Memory B cell (primary cell): ENCODE measurements at regions not wholly inside any gene's neighbourhood (a gene's known extent, or its start where the extent isn't known, plus 50 kb on each side); places are given as distances from the start of the nearest gene placed in this dataset.

Source experiments
- ATAC-seq: fragments of 150-1000 bp; cut with Tn5 transposase; 2 replicates; pipeline ENCODE4 v1.10.0; 2021; ENCODE audit warnings: low read depth, mild to moderate bottlenecking, moderate library complexity
- DNase-seq, 2 donors: peaks; one replicate each; pipeline ENCODE4 v3.0.0; 2022; ENCODE audit warnings: low spot score in 2 of 2
- H3K27ac Mint-ChIP-seq: one replicate; pipeline ENCODE4 v1.8.0; 2022; ENCODE audit warnings: mild to moderate bottlenecking, moderate library complexity, mixed read lengths
- H3K27me3 Mint-ChIP-seq: one replicate; pipeline ENCODE4 v1.8.0; 2022; ENCODE audit warnings: mixed read lengths
- H3K36me3 Mint-ChIP-seq: one replicate; pipeline ENCODE4 v1.8.0; 2022; ENCODE audit warnings: mild to moderate bottlenecking, mixed read lengths
- H3K4me1 Mint-ChIP-seq: one replicate; pipeline ENCODE4 v1.8.0; 2022; ENCODE audit warnings: mixed read lengths
- H3K4me3 Mint-ChIP-seq: one replicate; pipeline ENCODE4 v1.8.0; 2022; ENCODE audit warnings: mild to moderate bottlenecking, moderate library complexity, mixed read lengths
- H3K9me3 Mint-ChIP-seq: one replicate; pipeline ENCODE4 v1.8.0; 2022; ENCODE audit warnings: mixed read lengths

DNA sequence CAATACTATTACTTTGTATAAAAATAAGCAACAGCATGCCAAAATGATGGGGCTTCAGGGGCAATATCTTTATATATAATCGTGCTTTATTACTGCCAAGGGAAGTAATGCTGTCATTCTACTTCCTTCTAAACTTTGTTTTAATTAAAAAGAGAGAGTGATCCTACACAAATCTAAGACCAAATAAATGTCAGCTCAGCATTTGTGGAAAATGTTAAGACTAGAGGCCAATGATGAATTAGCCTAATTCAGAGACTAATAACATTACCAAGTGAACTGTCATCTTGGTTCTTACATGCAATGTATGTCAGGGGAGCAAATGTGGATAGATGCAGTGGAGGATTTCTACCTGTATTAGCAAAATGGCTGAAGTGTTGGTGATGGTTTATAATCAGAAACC lies 166.4 kb upstream of the PTCHD1 start:
- Mint-ChIP-seq H3K4me1 (no peaks in the 10 kb centered on the region), H3K4me3 (no peak overlapping the region), H3K27me3 (no peaks in the 10 kb centered on the region), H3K9me3 (no peaks in the 10 kb centered on the region), H3K36me3 (no peaks in the 10 kb centered on the region), H3K27ac (no peak overlapping the region)
- ATAC-seq: no peak
- no peak for DNase-seq

DNA sequence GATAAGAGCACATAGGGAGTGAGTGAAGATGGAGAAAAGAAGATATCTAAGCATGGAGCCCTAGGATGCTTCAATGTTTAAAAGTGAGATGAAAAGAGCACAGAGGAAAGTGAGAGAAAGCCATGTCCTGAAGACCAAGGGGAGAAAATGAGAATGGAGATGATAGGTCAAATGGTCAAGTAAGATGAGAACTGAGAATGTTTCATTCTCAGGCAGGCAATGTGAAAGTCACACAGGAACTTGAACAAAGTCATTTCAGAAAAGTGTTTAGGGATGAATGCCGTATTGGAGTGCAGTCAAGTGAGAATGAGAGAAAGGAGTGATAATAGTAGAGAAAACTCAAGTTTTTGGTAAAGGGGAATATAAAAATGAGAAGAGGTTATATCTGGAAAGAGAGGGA lies 148.7 kb upstream of the PTCHD1 start:
- Mint-ChIP-seq H3K27me3 (no peaks in the 10 kb centered on the region), H3K36me3 (no peaks in the 10 kb centered on the region), H3K9me3 (no peaks in the 10 kb centered on the region), H3K4me1 (no peaks in the 10 kb centered on the region), H3K27ac (no peak overlapping the region), H3K4me3 (no peak overlapping the region)
- no peak for ATAC-seq
- no peak for DNase-seq

DNA sequence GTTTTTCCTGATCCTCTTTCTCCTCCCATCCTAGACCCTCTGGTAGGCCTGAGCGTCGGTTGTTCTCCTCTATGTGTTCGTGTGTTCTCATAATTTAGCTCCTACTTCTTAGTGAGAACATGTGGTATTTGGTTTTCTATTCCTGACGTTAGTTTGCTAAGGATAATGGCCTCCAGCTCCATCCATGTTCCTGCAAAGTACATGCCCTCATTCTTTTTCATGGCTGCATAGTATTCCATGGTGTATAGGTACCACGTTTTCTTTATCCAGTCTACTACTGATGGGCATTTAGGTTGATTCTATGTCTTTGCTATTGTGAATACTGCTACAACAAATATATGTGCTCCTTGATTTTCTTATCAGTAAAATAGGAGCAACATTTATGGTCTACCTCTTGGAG lies 146.8 kb upstream of the PTCHD1 start:
- H3K36me3 Mint-ChIP-seq: no peaks in the 10 kb centered on the region
- ATAC-seq (no peak), DNase-seq (no peak)
- H3K27me3 Mint-ChIP-seq: no peaks in the 10 kb centered on the region
- H3K4me3 Mint-ChIP-seq: no peak overlapping the region
- H3K9me3 Mint-ChIP-seq: no peaks in the 10 kb centered on the region
- H3K4me1 Mint-ChIP-seq: no peaks in the 10 kb centered on the region
- no peak overlapping the region for H3K27ac Mint-ChIP-seq

DNA sequence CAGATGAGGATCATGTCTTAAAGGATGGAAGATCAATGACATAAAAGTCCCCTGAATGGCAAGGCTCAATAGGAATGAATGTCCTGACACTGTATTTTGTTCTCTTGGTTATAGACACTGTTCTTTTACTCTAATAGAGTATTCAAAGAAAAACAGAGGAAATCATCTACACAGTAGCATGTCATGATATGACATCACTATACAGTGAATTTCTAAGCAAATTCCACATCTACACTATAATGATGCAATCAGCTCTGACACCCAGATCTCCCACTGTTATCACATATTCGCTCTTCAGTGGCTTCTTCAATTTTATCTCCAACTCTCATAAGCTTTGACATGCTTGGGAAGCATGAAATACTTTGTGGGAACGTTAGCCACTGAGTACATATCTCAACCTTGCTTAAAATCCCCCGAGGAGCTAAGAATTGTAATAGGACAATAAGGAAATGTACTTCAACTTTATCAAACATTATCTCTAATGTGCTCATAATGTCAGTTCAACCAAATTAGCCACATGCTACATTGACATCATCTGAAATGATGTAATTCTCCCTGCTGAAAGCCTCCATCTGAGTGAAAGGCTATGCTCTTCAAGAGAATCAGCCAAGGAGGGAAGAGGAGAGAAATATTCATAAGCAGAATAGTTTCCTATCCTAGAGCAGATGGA lies 139.6 kb upstream of the PTCHD1 start:
- H3K9me3 Mint-ChIP-seq: no peaks in the 10 kb centered on the region
- no peak overlapping the region for H3K4me3 Mint-ChIP-seq
- DNase-seq (no peak), ATAC-seq (no peak)
- no peak overlapping the region for H3K27ac Mint-ChIP-seq
- no peaks in the 10 kb centered on the region for H3K36me3 Mint-ChIP-seq
- no peaks in the 10 kb centered on the region for H3K4me1 Mint-ChIP-seq
- no peaks in the 10 kb centered on the region for H3K27me3 Mint-ChIP-seq

DNA sequence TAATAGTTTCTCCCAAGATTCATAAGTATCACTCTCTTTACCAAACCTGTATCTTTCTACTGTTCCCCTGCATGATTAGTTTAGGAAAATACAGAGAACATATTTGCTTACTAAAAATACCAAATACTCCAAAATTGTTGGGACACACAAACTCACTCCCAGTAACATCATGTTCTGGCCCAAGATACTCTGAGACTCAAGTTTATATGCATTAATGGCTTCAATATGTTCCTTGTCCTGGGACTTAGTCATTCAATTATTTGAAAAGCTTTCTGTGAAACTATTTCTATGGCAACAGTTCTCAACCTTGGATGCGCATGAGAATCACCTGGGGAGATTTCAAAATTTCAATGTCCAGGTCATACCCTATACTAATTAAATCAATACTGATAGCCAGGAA lies 138.9 kb upstream of the PTCHD1 start:
- Mint-ChIP-seq H3K9me3 (no peaks in the 10 kb centered on the region), H3K27ac (no peak overlapping the region), H3K4me3 (no peak overlapping the region), H3K36me3 (no peaks in the 10 kb centered on the region), H3K27me3 (no peaks in the 10 kb centered on the region), H3K4me1 (no peaks in the 10 kb centered on the region)
- DNase-seq: no peak
- ATAC-seq: no peak

DNA sequence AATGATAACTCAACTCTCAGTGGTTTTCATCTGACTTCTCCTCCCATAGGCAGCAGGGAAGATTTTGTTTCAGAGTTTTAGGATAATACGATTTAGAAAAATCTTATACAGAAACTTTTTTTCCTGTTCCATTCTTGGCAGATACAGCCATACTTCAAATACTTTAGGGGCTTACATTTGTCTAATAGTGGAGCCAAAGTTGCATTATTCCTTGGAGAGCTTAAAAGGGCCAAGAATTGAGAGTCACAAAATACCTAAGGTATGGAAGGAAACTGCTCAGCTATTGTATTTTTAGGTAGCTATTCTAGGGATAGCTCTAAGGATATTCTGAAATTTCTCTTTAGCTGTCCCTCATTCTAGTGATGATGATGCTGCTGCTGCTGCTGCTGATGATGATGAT lies 132.9 kb upstream of the PTCHD1 start:
- ATAC-seq: no peak
- H3K9me3 Mint-ChIP-seq: no peaks in the 10 kb centered on the region
- DNase-seq: no peak

DNA sequence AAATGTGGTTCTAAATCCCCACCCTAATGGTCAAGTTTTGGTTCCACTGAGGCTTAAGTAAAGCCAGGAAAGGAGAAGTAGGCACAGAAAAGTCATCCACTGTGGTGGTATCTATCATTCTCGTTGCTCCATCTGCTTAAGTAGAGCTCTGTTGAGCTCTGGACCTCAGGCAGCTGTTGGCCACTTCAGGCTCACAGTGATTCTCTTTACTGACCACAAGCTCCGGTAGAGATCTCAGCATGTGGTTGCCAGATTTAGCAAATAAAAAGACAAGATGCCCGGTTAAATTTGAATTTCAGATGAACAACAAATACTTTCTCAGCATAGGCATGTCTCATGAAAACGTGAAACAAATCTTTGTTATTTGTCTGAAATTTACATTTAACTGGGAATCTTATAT lies 132.3 kb upstream of the PTCHD1 start:
- H3K9me3 Mint-ChIP-seq: no peaks in the 10 kb centered on the region
- H3K27ac Mint-ChIP-seq: no peak overlapping the region
- H3K4me3 Mint-ChIP-seq: no peak overlapping the region
- no peaks in the 10 kb centered on the region for H3K36me3 Mint-ChIP-seq
- no peaks in the 10 kb centered on the region for H3K4me1 Mint-ChIP-seq
- ATAC-seq: no peak
- H3K27me3 Mint-ChIP-seq: no peaks in the 10 kb centered on the region
- DNase-seq: no peak

More for the DNA sequence above, 132.9 kb upstream of the PTCHD1 start:
- Mint-ChIP-seq H3K36me3 (no peaks in the 10 kb centered on the region), H3K4me1 (no peaks in the 10 kb centered on the region), H3K27ac (no peak overlapping the region), H3K27me3 (no peaks in the 10 kb centered on the region), H3K4me3 (no peak overlapping the region)

DNA sequence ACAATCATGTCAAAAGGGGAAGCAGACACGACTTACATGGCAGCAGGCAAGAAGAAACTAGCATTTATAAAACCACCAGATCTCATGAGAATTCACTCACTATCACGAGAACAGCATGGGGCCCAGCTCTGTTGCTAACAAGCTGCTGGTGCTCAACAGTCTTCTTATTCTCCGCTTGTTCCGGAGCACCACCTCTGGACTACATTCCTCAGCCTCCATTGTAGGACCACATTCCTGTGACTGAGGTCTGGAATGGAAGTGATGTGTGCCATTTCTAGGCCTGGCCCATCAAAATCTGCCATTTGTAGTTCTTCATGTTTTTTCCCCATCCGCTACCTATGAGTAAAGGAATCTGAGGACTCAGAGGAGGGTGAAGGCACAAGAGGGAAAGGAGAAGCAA lies 111.5 kb upstream of the PTCHD1 start:
- no peak for ATAC-seq
- H3K4me1 Mint-ChIP-seq: no peaks in the 10 kb centered on the region
- H3K4me3 Mint-ChIP-seq: no peak overlapping the region
- H3K9me3 Mint-ChIP-seq: no peaks in the 10 kb centered on the region
- H3K36me3 Mint-ChIP-seq: no peaks in the 10 kb centered on the region
- H3K27ac Mint-ChIP-seq: no peak overlapping the region
- no peaks in the 10 kb centered on the region for H3K27me3 Mint-ChIP-seq
- DNase-seq: no peak

DNA sequence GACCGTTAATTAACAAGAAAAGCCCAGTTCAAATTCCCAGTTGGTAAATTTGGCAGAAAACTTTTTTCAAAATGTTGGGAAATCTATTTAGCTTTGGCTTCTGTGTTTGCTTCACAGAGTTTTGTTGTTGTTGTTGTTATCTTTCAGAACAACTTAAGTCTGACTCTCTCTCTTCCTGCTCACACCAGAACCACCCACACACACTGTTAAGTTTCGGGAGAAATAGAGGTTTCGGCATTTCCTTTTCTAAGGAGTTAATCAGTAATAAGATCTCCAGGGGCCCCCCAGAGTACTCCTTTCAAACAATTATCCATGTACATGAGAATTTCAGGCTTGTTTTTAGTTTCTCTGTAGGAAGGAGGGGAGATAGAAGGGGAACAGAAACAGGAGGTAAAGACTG lies 106.2 kb upstream of the PTCHD1 start:
- Mint-ChIP-seq H3K36me3 (no peaks in the 10 kb centered on the region), H3K27me3 (peaks cover 6% of the 10 kb centered on the region), H3K4me1 (peaks cover 3% of the 10 kb centered on the region), H3K4me3 (peak overlapping the region; percentile 25), H3K9me3 (peaks cover 2% of the 10 kb centered on the region), H3K27ac (no peak overlapping the region)
- ATAC-seq: no peak
- no peak for DNase-seq

DNA sequence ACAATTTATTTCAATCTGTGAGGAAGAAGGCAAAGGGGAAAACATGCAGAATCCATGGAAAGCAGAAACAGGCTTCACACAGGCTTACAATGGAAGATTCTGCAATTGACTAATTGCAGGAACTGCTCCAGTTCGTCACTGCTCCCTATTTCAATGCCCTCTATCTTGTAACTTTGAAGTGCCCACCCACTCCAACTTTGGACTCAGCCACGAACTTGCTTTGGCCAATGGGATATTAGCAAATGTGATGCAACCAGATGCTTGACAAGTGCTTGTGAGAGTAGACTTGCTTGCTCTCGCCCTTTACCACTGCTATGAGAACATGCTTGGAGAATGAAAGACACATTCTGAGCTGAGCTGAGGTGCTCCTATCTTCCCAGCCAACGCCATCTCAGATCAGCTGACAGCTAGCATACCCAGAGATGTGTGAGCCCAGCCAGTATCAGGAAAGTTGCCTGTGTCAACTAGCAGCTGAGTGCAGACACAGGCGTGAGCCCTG lies 105.7 kb upstream of the PTCHD1 start:
- no peak overlapping the region for H3K4me3 Mint-ChIP-seq
- H3K27me3 Mint-ChIP-seq: peaks cover 6% of the 10 kb centered on the region
- DNase-seq (no peak), ATAC-seq (no peak)
- H3K9me3 Mint-ChIP-seq: peaks cover 2% of the 10 kb centered on the region
- no peak overlapping the region for H3K27ac Mint-ChIP-seq
- peaks cover 3% of the 10 kb centered on the region for H3K4me1 Mint-ChIP-seq
- H3K36me3 Mint-ChIP-seq: no peaks in the 10 kb centered on the region

DNA sequence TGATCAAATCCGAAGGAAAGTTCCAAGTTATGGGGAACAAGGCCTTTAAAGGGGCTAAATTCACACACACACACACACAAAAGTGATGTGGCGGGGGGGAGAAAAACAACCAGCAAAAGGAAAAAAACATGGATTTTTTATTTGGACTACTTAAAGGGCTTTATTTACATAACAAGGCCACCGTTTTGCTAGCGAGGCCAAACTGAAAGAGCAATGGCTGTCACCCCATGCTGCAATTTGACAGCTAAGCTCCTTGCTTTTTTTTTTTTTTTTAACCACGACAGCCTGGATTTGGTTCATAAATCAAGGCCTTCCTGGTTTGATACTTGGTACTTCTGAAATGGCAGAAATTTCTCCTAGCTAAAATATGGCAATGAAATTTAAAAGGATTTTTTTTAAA lies 99.6 kb upstream of the PTCHD1 start:
- H3K4me3 Mint-ChIP-seq: no peak overlapping the region
- H3K4me1 Mint-ChIP-seq: no peaks in the 10 kb centered on the region
- ATAC-seq: no peak
- H3K27ac Mint-ChIP-seq: no peak overlapping the region
- peaks cover 3% of the 10 kb centered on the region for H3K27me3 Mint-ChIP-seq
- no peaks in the 10 kb centered on the region for H3K9me3 Mint-ChIP-seq
- H3K36me3 Mint-ChIP-seq: no peaks in the 10 kb centered on the region
- no peak for DNase-seq

DNA sequence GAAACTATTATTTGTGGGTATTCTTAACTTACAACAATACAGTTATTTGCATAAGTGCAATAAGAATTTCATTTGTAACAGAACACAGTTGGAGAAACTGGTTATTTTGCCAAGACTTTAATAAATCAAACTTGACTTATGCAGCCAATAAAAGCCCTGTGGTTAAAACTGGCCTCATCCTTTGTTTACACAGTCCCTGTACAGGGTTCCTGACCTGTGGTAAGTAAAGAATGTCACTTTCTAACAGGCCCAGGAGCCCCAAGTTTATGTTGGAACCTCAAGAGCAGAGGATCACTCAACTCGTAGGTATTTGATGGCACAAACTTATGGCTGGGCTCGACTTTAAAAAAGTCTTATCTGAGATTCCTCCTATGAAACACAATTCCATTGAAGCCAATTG lies 88.6 kb upstream of the PTCHD1 start:
- DNase-seq (no peak), ATAC-seq (no peak)
- H3K36me3 Mint-ChIP-seq: no peaks in the 10 kb centered on the region
- H3K27me3 Mint-ChIP-seq: no peaks in the 10 kb centered on the region
- H3K9me3 Mint-ChIP-seq: peaks cover 2% of the 10 kb centered on the region
- H3K4me1 Mint-ChIP-seq: no peaks in the 10 kb centered on the region
- no peak overlapping the region for H3K27ac Mint-ChIP-seq
- H3K4me3 Mint-ChIP-seq: no peak overlapping the region

DNA sequence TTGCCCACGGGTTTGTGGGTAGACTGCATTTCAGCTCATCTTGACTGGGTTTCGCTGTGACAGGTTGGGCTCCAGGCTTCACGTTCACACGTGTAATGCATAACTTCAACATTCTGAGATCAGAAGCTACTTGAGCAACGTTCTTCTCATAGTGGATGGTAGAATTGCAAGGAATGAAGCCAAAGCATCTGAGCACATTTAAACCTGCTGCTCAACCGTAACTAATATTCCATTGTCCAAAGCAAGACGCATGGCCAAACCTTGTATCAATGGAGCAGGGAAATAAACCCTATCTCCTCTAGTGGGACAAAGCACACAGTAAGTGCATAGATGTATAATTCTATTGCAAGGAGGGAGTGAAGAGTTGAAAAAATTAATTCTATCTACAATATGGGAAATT lies 86.5 kb upstream of the PTCHD1 start:
- Mint-ChIP-seq H3K4me3 (no peak overlapping the region), H3K27ac (no peak overlapping the region), H3K27me3 (no peaks in the 10 kb centered on the region), H3K4me1 (no peaks in the 10 kb centered on the region), H3K9me3 (peaks cover 2% of the 10 kb centered on the region), H3K36me3 (no peaks in the 10 kb centered on the region)
- no peak for ATAC-seq
- no peak for DNase-seq

DNA sequence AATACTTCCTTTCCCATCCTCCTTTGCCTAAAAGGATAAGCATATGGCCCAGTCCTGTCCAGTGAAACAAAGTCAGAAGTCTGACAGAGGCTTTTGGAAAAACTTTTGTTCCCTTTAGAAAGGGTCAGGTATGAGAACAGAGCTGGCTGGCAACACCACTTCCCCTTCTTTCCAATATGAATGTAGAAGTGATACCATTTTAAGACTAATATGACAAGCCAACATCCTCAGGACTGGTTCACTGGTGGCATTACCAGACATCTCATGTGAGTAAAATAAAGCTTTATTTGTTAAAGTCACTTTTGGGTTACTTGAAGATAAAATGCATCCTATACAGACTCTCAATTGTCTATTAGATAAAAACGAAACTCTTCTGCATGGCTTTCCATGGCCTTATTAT lies 83.6 kb upstream of the PTCHD1 start:
- H3K4me1 Mint-ChIP-seq: no peaks in the 10 kb centered on the region
- DNase-seq: no peak
- no peaks in the 10 kb centered on the region for H3K36me3 Mint-ChIP-seq
- H3K27me3 Mint-ChIP-seq: no peaks in the 10 kb centered on the region
- no peak overlapping the region for H3K27ac Mint-ChIP-seq
- H3K4me3 Mint-ChIP-seq: no peak overlapping the region
- ATAC-seq: no peak
- peaks cover 3% of the 10 kb centered on the region for H3K9me3 Mint-ChIP-seq

DNA sequence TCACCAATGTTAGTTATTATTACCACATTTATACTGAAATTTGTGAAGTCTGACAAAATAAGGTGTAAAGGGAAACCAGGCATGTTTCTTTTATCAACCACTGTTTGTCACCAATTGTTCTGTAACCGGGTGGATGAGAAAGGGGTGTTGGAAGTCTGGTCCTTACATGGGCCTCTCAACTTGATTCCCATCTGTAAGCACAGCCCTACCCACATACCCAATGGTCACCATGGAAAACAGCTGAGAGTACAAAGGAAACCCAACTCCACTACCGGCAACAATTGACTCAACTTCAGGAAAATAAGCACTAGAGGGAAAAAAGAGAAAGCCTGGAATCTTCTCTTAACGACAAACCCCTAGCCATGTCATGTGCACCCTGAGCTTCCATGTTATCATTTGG lies 70.8 kb upstream of the PTCHD1 start:
- no peak for ATAC-seq
- no peaks in the 10 kb centered on the region for H3K36me3 Mint-ChIP-seq
- no peaks in the 10 kb centered on the region for H3K4me1 Mint-ChIP-seq
- H3K27ac Mint-ChIP-seq: no peak overlapping the region
- H3K4me3 Mint-ChIP-seq: no peak overlapping the region
- no peak for DNase-seq
- no peaks in the 10 kb centered on the region for H3K27me3 Mint-ChIP-seq
- peaks cover 2% of the 10 kb centered on the region for H3K9me3 Mint-ChIP-seq
